ENCODE measurements at regions not wholly inside any gene's neighbourhood (a gene's known extent, or its start where the extent isn't known, plus 50 kb on each side); places are given as distances from the start of the nearest gene placed in this dataset.

- TF ChIP-seq CTCF (IDR thresholded peaks at IDR 0.05): no peak
- TF ChIP-seq POLR2A (IDR thresholded peaks at IDR 0.05): no peak
- TF ChIP-seq POLR2AphosphoS5 (IDR thresholded peaks at IDR 0.05): no peak
- no peak for TF ChIP-seq EP300 (IDR thresholded peaks at IDR 0.05)
Measured at GRCh38 chr5:101991486-101991885, 304.6 kb downstream of the SLCO4C1 start.
